ENCODE measurements at regions not wholly inside any gene's neighbourhood (a gene's known extent, or its start where the extent isn't known, plus 50 kb on each side); places are given as distances from the start of the nearest gene placed in this dataset.

DNA sequence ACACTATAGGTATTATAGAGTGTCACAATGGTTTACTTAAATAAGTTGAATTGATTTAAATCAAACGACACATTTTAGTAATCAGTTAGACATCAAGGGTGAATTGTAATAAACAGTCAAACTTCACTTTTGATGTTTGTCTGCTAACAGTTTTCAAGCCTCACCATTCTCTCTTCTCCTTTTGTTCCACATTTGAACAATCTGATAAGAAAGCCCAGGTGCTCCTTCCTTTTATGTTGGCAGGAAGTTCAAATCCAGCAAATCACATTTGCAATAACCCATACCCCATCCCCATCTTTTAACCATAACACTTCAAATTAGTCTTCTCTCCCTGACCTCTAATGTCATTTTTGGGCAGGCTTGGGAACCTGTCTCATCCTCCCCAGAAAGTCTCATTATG, 63.4 kb upstream of the GC start:
- DNase-seq (ENCODE audit: low read depth, low spot score), result no peak

GRCh38 chr4:71855944-71856343, 72.1 kb upstream of the GC start:
- RAD21 ChIA-PET (ENCODE audit: low non-redundant PET in 1 of 2, low total read pairs in 2 of 2, uncharacterized antibody in 2 of 2, unreplicated experiment in 2 of 2), result no interaction called here
- H3K4me1 ChIP-seq (ENCODE audit: control insufficient read depth in 1 of 2, insufficient read depth in 2 of 2, low read length in 2 of 2), result no peaks in the 10 kb centered on the region
- POLR2A ChIA-PET, result no interaction called here
- intact Hi-C loops (cut with micrococcal nuclease), result no loop called here
- CTCF ChIA-PET, result no interaction called here
- H3K9me3 ChIP-seq (ENCODE audit: control insufficient read depth in 1 of 2, insufficient read depth in 1 of 2, low read depth in 1 of 2, low read length in 2 of 2), result peaks cover 0 to 13% of the 10 kb centered on the region in 2 experiments; a peak in 1 of 4 replicates
- no peak for TF ChIP-seq TCF7L2 (IDR thresholded peaks at IDR 0.05; ENCODE audit: borderline replicate concordance, extremely low read depth, insufficient read depth, insufficient read length)
- TF ChIP-seq, protein P1, sequence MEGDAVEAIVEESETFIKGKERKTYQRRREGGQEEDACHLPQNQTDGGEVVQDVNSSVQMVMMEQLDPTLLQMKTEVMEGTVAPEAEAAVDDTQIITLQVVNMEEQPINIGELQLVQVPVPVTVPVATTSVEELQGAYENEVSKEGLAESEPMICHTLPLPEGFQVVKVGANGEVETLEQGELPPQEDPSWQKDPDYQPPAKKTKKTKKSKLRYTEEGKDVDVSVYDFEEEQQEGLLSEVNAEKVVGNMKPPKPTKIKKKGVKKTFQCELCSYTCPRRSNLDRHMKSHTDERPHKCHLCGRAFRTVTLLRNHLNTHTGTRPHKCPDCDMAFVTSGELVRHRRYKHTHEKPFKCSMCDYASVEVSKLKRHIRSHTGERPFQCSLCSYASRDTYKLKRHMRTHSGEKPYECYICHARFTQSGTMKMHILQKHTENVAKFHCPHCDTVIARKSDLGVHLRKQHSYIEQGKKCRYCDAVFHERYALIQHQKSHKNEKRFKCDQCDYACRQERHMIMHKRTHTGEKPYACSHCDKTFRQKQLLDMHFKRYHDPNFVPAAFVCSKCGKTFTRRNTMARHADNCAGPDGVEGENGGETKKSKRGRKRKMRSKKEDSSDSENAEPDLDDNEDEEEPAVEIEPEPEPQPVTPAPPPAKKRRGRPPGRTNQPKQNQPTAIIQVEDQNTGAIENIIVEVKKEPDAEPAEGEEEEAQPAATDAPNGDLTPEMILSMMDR (IDR thresholded peaks at IDR 0.05 in 2 of 3, conservative IDR thresholded peaks at IDR 0.05 in 1 of 3; ENCODE audit: borderline replicate concordance in 1 of 3, insufficient read depth in 1 of 3, low read depth in 2 of 3, low read length in 2 of 3), result no peak
- no peak for TF ChIP-seq POLR2A (IDR thresholded peaks at IDR 0.05; ENCODE audit: borderline replicate concordance, extremely low read depth, insufficient read depth, insufficient read length)
- no peak for TF ChIP-seq SRF (IDR thresholded peaks at IDR 0.05; ENCODE audit: low read depth)
- TF ChIP-seq EGR1 (IDR thresholded peaks at IDR 0.05; ENCODE audit: low read depth), result no peak
- TF ChIP-seq JUND (IDR thresholded peaks at IDR 0.05), result no peak
- TF ChIP-seq, protein P2, sequence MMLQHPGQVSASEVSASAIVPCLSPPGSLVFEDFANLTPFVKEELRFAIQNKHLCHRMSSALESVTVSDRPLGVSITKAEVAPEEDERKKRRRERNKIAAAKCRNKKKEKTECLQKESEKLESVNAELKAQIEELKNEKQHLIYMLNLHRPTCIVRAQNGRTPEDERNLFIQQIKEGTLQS (IDR thresholded peaks at IDR 0.05), result no peak
- TF ChIP-seq CEBPB (IDR thresholded peaks at IDR 0.05; ENCODE audit: low read depth), result no peak
- no peak for TF ChIP-seq SP1 (IDR thresholded peaks at IDR 0.05; ENCODE audit: low read depth)
- no peak for TF ChIP-seq FOSL1 (IDR thresholded peaks at IDR 0.05; ENCODE audit: low read depth)
- TF ChIP-seq ZFX (IDR thresholded peaks at IDR 0.05), result no peak
- no peak overlapping the region for H3K27ac ChIP-seq (ENCODE audit: low read depth, low read length)
- H3K4me2 ChIP-seq (ENCODE audit: low read length), result no peak overlapping the region
- H3K27me3 ChIP-seq (ENCODE audit: insufficient read depth, low read length), result no peaks in the 10 kb centered on the region
- H2AFZ ChIP-seq (ENCODE audit: low read depth, low read length, poor library complexity, severe bottlenecking), result no peak overlapping the region
- DNase-seq (ENCODE audit: low read depth, low spot score) (no peak), ATAC-seq (no peak)
- no peaks in the 10 kb centered on the region for H3K79me2 ChIP-seq (ENCODE audit: insufficient read depth, low read length)
- H3K4me3 ChIP-seq (replicated peaks in 1 of 2; ENCODE audit: low read depth in 1 of 2, low read length in 2 of 2), result no peak overlapping the region
- H3K9me2 ChIP-seq (ENCODE audit: insufficient read depth), result no peaks in the 10 kb centered on the region
- H3K36me3 ChIP-seq (ENCODE audit: control insufficient read depth in 1 of 2, insufficient read depth in 2 of 2, low read length in 2 of 2), result no peaks in the 10 kb centered on the region
- no peak overlapping the region for H3K9ac ChIP-seq (ENCODE audit: low read length)
- no TSS peak for BruUV-seq (replicated peaks)
- H4K20me1 ChIP-seq (ENCODE audit: insufficient read depth), result no peaks in the 10 kb centered on the region

More for the DNA sequence above, 63.4 kb upstream of the GC start:
- no peaks in the 10 kb centered on the region for H3K27me3 ChIP-seq (ENCODE audit: insufficient read depth, low read length)
- BruUV-seq (replicated peaks), result no TSS peak
- H3K36me3 ChIP-seq (ENCODE audit: control insufficient read depth in 1 of 2, insufficient read depth in 2 of 2, low read length in 2 of 2), result no peaks in the 10 kb centered on the region
- TF ChIP-seq POLR2AphosphoS5 (IDR thresholded peaks at IDR 0.05; ENCODE audit: low read depth, low read length), result no peak
- no peak for TF ChIP-seq RAD21 (IDR thresholded peaks at IDR 0.05; ENCODE audit: low read depth)
- no peak for TF ChIP-seq EZH2 (IDR thresholded peaks at IDR 0.05)
- TF ChIP-seq, protein P1 (IDR thresholded peaks at IDR 0.05 in 2 of 3, conservative IDR thresholded peaks at IDR 0.05 in 1 of 3; ENCODE audit: borderline replicate concordance in 1 of 3, insufficient read depth in 1 of 3, low read depth in 2 of 3, low read length in 2 of 3), result no peak
- no peak for TF ChIP-seq ZNF274 (IDR thresholded peaks at IDR 0.05; ENCODE audit: low read depth, low read length)
- no peak overlapping the region for H3K27ac ChIP-seq (ENCODE audit: low read depth, low read length)
- no peak overlapping the region for H3K9ac ChIP-seq (ENCODE audit: low read length)
- CTCF ChIA-PET, result no interaction called here
- peaks cover 0 to 5% of the 10 kb centered on the region in 2 experiments; a peak in 1 of 4 replicates for H3K9me3 ChIP-seq (ENCODE audit: control insufficient read depth in 1 of 2, insufficient read depth in 1 of 2, low read depth in 1 of 2, low read length in 2 of 2)
- ATAC-seq, result no peak
- H3K4me1 ChIP-seq (ENCODE audit: control insufficient read depth in 1 of 2, insufficient read depth in 2 of 2, low read length in 2 of 2), result no peaks in the 10 kb centered on the region
- H3K79me2 ChIP-seq (ENCODE audit: insufficient read depth, low read length), result no peaks in the 10 kb centered on the region
- no peak overlapping the region for H3K4me2 ChIP-seq (ENCODE audit: low read length)
- no peaks in the 10 kb centered on the region for H3K9me2 ChIP-seq (ENCODE audit: insufficient read depth)
- H4K20me1 ChIP-seq (ENCODE audit: insufficient read depth), result no peaks in the 10 kb centered on the region
- POLR2A ChIA-PET, result no interaction called here
- intact Hi-C loops (cut with micrococcal nuclease), result no loop called here
- RAD21 ChIA-PET (ENCODE audit: low non-redundant PET in 1 of 2, low total read pairs in 2 of 2, uncharacterized antibody in 2 of 2, unreplicated experiment in 2 of 2), result no interaction called here
- H3K4me3 ChIP-seq (replicated peaks in 1 of 2; ENCODE audit: low read depth in 1 of 2, low read length in 2 of 2), result no peak overlapping the region
- no peak overlapping the region for H2AFZ ChIP-seq (ENCODE audit: low read depth, low read length, poor library complexity, severe bottlenecking)

Measured in HCT116 (cell line).